Endothelial cell of umbilical vein (primary cell): ENCODE measurements at regions not wholly inside any gene's neighbourhood (a gene's known extent, or its start where the extent isn't known, plus 50 kb on each side); places are given as distances from the start of the nearest gene placed in this dataset.

ENCODE experiments used
- BruUV-seq: library from RNA; stranded (reverse); fragments of 400-500 nt; replicated peaks from 2 replicates; lab custom pipeline; 2021; lab: Mats Ljungman, UMichigan
- CTCF ChIA-PET: fragments of 300-600, 350-600 bp; sonication (Branson Sonifier 250); formaldehyde crosslinking; loops from one replicate; lab custom pipeline; 2021; ENCODE audit warnings: antibody characterized with exemption, inconsistent platforms; lab: Charles Lee
- POLR2A ChIA-PET: fragments of 300-600, 350-600 bp; sonication (Branson Sonifier 250); formaldehyde crosslinking; loops from one replicate; lab custom pipeline; 2021; ENCODE audit warnings: antibody characterized with exemption, inconsistent platforms; lab: Charles Lee
- DNase-seq: peaks from one replicate; pipeline ENCODE4 v3.0.0-alpha.2; 2011; ENCODE audit warnings: low read depth, low spot score
- FAIRE-seq: peaks from 2 replicates; lab custom pipeline; 2011; peaks lifted over from hg19 to GRCh38; lab: Jason Lieb, UNC
- H2AFZ ChIP-seq: 2 replicates; pipeline ENCODE4 v1.6.0; 2012; ENCODE audit warnings: low read depth, low read length, control low read depth, inconsistent platforms
- H3K27ac ChIP-seq: 2 replicates; pipeline ENCODE4 v1.5.1; 2011; ENCODE audit warnings: low read depth, mild to moderate bottlenecking, control low read depth, low read length, moderate library complexity; ENCODE audit not compliant: insufficient read depth
- H3K27me3 ChIP-seq, 2 experiments: 2 replicates each; pipeline versions ENCODE4 v1.6.0 to v1.6.1; 2011; ENCODE audit warnings: low read length in 2 of 2, mixed read lengths in 1 of 2; ENCODE audit not compliant: control insufficient read depth in 2 of 2, insufficient read depth in 2 of 2
- H3K36me3 ChIP-seq, 2 experiments: 2 replicates in 1 of 2; 3 replicates in 1 of 2; pipeline ENCODE4 v1.5.1; 2011; ENCODE audit warnings: low read length in 2 of 2, mild to moderate bottlenecking in 1 of 2, moderate library complexity in 1 of 2; ENCODE audit not compliant: control insufficient read depth in 2 of 2, insufficient read depth in 2 of 2; ENCODE audit errors: extremely low read depth in 1 of 2
- H3K4me1 ChIP-seq: 3 replicates; pipeline ENCODE4 v1.5.1; 2011; ENCODE audit warnings: mild to moderate bottlenecking, low read length; ENCODE audit not compliant: control insufficient read depth, insufficient read depth; ENCODE audit errors: extremely low read depth
- H3K4me2 ChIP-seq: 2 replicates; pipeline ENCODE4 v1.6.1; 2011; ENCODE audit warnings: low read length, control low read depth, mixed read lengths; ENCODE audit not compliant: insufficient read depth
- H3K4me3 ChIP-seq, 3 experiments: fragments of 200-600 bp in 1 of 3; sonication (generic), shearing (Covaris generic) in 1 of 3; replicated peaks in 1 of 3; 2 replicates each; pipeline ENCODE4 v1.5.1; 2011 to 2016; ENCODE audit warnings: control low read depth in 3 of 3, low read length in 3 of 3, mild to moderate bottlenecking in 2 of 3, inconsistent platforms in 1 of 3, low read depth in 1 of 3, moderate library complexity in 1 of 3; ENCODE audit not compliant: insufficient read depth in 1 of 3
- H3K79me2 ChIP-seq: 2 replicates; pipeline ENCODE4 v1.6.0; 2012; ENCODE audit warnings: low read length, inconsistent platforms; ENCODE audit not compliant: control insufficient read depth, insufficient read depth
- H3K9ac ChIP-seq: replicated peaks from 2 replicates; pipeline ENCODE3; 2011; ENCODE audit warnings: low read length, control low read depth; ENCODE audit not compliant: insufficient read depth; ENCODE audit errors: extremely low read depth
- H3K9me1 ChIP-seq: replicated peaks from 3 replicates; pipeline ENCODE4 v1.6.0; 2011; ENCODE audit warnings: mild to moderate bottlenecking, low read length; ENCODE audit not compliant: control insufficient read depth, insufficient read depth; ENCODE audit errors: extremely low read depth
- H3K9me3 ChIP-seq: replicated peaks from 2 replicates; pipeline ENCODE4 v1.5.1; 2012; ENCODE audit warnings: low read length, inconsistent platforms; ENCODE audit not compliant: control insufficient read depth, insufficient read depth
- H4K20me1 ChIP-seq: replicated peaks from 2 replicates; pipeline ENCODE3; 2011; ENCODE audit warnings: mild to moderate bottlenecking, low read length; ENCODE audit not compliant: control insufficient read depth, insufficient read depth; ENCODE audit errors: extremely low read depth
- EZH2 ChIP-seq: IDR thresholded peaks from 2 replicates; pipeline ENCODE4 v1.6.1; 2012; ENCODE audit warnings: borderline replicate concordance, low read depth, mild to moderate bottlenecking, moderate library complexity, low read length, inconsistent platforms; ENCODE audit not compliant: severe bottlenecking
- FOS ChIP-seq: IDR thresholded peaks from 2 replicates; pipeline ENCODE4 v1.6.1; 2011; ENCODE audit warnings: mild to moderate bottlenecking, low read length, moderate library complexity, borderline replicate concordance; ENCODE audit not compliant: insufficient read depth
- GATA2 ChIP-seq: IDR thresholded peaks from 2 replicates; pipeline ENCODE4 v1.7.0; 2011; ENCODE audit warnings: low read depth, mild to moderate bottlenecking, moderate library complexity, mixed read lengths, low read length; ENCODE audit not compliant: insufficient read length, insufficient read depth
- JUN ChIP-seq: IDR thresholded peaks from 2 replicates; pipeline ENCODE4 v1.6.1; 2011; ENCODE audit warnings: borderline replicate concordance, low read depth; ENCODE audit not compliant: insufficient read length, insufficient read depth
- MAX ChIP-seq: IDR thresholded peaks from 2 replicates; pipeline ENCODE4 v1.6.1; 2011; ENCODE audit not compliant: insufficient read depth, insufficient read length
- MYC ChIP-seq: IDR thresholded peaks from one replicate; pipeline ENCODE4 v1.6.1; 2011; ENCODE audit warnings: mild to moderate bottlenecking, low read depth, low read length
- POLR2A ChIP-seq: IDR thresholded peaks from 2 replicates; pipeline ENCODE4 v1.6.1; 2012; ENCODE audit warnings: low read depth, mild to moderate bottlenecking, control low read depth, low read length
- POLR2AphosphoS5 ChIP-seq: IDR thresholded peaks from 2 replicates; pipeline ENCODE4 v1.6.1; 2012; ENCODE audit warnings: low read depth, mild to moderate bottlenecking, control low read depth, low read length, moderate library complexity; ENCODE audit not compliant: insufficient read depth
- dilution Hi-C: fragments of 300-500 bp; cut with MboI; formaldehyde crosslinking; loops from one replicate; pipeline ENCODE4 v1.15.0; 2019; ENCODE audit warnings: low sequenced_read_pairs; ENCODE audit not compliant: extremely low pct_ligation_motif_present
- intact Hi-C: fragments of 100-400 bp; cut with micrococcal nuclease; formaldehyde crosslinking; loops from one replicate; pipeline ENCODE4 v1.10.0; 2022
- TF ChIP-seq, protein P1 (sequence below), 2 donors: IDR thresholded peaks; 1 replicate in 1 of 2; 2 replicates in 1 of 2; pipeline ENCODE4 v1.5.1; 2011; ENCODE audit warnings: low read length in 2 of 2, mild to moderate bottlenecking in 2 of 2, moderate library complexity in 2 of 2, control low read depth in 1 of 2, inconsistent platforms in 1 of 2, low read depth in 1 of 2; ENCODE audit not compliant: insufficient read depth in 1 of 2; ENCODE audit errors: extremely low read depth in 1 of 2

- TF ChIP-seq EZH2 (no peak), GATA2 (no peak), FOS (no peak), POLR2A (no peak), POLR2AphosphoS5 (no peak), MAX (no peak), JUN (no peak), MYC (no peak)
- TF ChIP-seq, protein P1, sequence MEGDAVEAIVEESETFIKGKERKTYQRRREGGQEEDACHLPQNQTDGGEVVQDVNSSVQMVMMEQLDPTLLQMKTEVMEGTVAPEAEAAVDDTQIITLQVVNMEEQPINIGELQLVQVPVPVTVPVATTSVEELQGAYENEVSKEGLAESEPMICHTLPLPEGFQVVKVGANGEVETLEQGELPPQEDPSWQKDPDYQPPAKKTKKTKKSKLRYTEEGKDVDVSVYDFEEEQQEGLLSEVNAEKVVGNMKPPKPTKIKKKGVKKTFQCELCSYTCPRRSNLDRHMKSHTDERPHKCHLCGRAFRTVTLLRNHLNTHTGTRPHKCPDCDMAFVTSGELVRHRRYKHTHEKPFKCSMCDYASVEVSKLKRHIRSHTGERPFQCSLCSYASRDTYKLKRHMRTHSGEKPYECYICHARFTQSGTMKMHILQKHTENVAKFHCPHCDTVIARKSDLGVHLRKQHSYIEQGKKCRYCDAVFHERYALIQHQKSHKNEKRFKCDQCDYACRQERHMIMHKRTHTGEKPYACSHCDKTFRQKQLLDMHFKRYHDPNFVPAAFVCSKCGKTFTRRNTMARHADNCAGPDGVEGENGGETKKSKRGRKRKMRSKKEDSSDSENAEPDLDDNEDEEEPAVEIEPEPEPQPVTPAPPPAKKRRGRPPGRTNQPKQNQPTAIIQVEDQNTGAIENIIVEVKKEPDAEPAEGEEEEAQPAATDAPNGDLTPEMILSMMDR (IDR thresholded peaks at IDR 0.05; ENCODE audit: extremely low read depth in 1 of 2, insufficient read depth in 1 of 2, low read depth in 1 of 2, low read length in 2 of 2), result no peak
- ChIA-PET POLR2A (no interaction called here), CTCF (interaction anchor here (1.0 kb wide), 1 partner anchor 14 kb away, joined by 3 read pairs; no protein-coding TSS in a partner anchor)
- dilution Hi-C loops (no loop called here), intact Hi-C loops (no loop called here)
- no peaks in the 10 kb centered on the region for H3K9me1 ChIP-seq
- no peaks in the 10 kb centered on the region for H4K20me1 ChIP-seq
- H3K4me1 ChIP-seq, result no peaks in the 10 kb centered on the region
- H3K9me3 ChIP-seq, result no peaks in the 10 kb centered on the region
- no TSS peak for BruUV-seq
- H3K9ac ChIP-seq, result no peak overlapping the region
- no peaks in the 10 kb centered on the region for H3K36me3 ChIP-seq
- no peak overlapping the region for H2AFZ ChIP-seq
- DNase-seq, result no peak
- no peaks in the 10 kb centered on the region for H3K79me2 ChIP-seq
- H3K27ac ChIP-seq, result no peak overlapping the region
- no peak for FAIRE-seq
- no peaks in the 10 kb centered on the region for H3K27me3 ChIP-seq
- no peak overlapping the region for H3K4me2 ChIP-seq
- H3K4me3 ChIP-seq, result no peak overlapping the region
These were observed 58.7 kb upstream of the ANKRD55 start for GRCh38 chr5:56291661-56292374.
